HS-5 (cell line): ENCODE measurements at regions not wholly inside any gene's neighbourhood (a gene's known extent, or its start where the extent isn't known, plus 50 kb on each side); places are given as distances from the start of the nearest gene placed in this dataset.
"Not testable (repeated sequence)": the region's sequence is repeated elsewhere in the genome, so short reads cannot be mapped to it uniquely, and the experiment has no call there.

Experiments used
- DNase-seq: peaks from one replicate; pipeline ENCODE4 v3.0.0-alpha.2; 2012; ENCODE audit warnings: low read depth

DNA sequence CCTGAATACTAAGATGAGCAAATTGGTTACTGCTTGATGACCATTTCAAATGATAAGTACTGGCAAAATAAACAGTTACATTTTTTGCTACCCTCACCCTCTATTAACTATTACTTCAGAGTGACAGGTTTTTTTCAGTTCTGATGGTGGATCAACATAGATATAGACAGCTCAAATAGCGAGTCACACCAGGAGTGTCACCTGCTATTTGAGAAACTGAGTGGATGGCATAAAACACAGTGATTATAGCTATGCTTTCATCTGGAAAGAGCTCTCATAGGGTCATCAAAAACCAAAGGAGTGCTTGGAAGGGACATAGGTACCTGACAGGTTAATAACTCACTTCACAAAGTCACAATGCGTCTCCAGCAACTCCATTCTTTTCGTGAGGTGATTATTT, 244.5 kb upstream of the C9orf72 start:
- no peak for DNase-seq

DNA sequence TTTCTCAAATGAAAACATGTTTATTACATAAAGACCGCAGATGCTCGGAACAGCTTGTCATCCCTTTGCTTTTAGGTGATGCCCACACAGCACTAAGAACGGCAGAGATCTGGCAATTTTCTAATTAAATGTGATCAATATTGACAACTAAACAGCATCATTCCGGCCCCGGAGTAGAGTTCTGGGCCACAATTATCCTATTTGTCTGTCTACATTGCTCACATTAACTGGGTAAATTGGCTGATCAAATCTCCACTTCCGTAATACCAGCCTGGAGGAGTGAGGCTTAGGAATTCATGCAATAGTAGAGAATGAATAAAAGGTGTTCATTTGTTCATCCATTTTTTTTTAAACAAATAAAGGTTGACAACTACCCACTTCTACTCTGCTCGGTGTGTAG, 245.1 kb upstream of the C9orf72 start:
- DNase-seq = no peak

DNA sequence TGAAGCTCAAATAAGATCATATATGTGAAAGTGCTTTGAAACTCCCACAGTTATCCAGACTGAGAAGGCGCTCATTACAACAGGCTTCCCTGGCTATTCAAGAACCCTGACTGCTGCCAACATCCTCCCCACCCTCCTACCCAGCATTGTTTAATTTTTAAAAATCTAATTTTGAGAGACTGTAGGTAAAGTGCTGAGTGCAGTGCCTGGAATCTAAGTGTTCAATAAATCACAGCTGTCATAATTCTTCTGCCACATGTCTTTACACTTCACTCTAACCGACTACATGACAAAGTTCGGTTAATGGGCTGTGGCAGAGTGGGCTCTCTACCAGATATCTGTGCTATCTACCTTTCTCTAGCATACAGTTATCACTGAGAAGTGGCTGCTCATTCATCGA, 255.6 kb upstream of the C9orf72 start:
- DNase-seq = no peak

DNA sequence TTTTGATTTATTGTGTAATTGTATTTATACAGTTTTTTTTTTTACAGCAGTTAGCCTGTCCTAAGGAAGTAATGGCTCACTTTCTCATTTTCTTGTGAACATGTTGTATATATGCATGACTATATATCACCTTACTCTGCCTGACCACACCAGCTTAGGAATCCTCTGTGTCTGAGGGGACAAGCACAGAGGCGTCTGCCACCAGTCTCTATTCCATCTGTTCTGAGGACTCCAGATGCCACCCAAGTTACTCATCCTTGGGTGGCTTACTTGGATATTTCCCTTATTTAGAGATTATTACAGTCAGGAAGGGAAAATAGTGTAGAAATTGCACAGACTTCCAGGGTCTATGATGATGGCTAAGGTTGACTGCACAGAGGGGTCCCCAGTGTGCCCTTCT, 256.3 kb upstream of the C9orf72 start:
- no peak for DNase-seq

DNA sequence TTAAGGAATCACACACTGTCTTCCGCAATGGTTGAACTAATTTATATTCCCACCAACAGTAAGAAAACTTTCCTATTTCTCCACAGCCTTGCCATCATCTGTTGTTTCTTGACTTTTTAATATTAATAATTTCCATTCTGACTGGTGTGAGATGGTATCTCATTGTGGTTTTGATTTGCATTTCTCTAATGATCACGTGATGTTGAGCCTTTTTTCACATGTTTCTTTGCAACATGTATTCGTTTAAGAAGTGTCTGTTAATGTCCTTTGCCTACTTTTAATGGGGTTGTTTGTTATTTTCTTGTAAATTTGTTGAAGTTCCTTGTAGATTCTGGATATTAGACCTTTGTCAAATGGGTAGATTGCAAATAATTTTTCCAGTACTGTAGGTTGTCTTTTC, 258.8 kb upstream of the C9orf72 start:
- DNase-seq = not testable (repeated sequence)

DNA sequence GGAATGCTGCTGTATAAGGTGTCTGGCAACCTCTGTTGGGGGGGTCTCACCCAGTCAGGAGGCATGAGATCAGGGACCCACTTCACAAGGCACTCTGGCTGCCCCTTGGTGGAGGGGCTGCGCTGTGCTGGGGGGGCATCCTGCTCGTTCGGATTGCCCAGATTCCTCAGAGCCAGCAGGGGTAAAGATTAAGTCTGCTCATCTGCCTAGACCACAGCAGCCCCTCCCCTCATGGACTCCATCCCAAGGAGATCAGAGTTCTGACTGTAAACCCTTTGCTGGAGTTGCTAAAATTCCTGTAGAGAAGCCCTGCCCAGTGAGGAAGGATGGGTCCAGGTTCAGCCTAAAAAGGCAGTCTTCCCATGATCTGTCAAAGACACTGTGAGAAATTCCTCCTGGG, 262.0 kb upstream of the C9orf72 start:
- DNase-seq = no peak

DNA sequence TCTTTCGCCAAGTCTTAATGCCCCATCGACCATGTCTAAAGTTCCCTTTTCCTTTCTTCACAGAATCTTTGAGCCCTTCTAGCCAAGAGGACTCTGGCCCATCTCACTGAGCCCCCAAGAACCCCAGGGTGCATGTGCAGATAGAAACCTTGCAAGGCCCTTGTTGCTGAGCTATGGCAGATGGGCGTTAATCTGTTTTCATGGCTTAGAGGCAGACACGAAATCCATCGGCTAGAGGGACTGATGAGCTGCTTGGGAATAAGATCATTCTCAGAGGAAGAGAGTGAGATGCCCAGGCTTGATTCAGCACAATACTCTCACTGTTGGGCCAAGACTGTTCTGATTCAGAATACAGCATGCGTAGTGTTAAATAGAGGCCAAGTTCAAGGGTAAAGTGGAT, 262.5 kb upstream of the C9orf72 start:
- no peak for DNase-seq

DNA sequence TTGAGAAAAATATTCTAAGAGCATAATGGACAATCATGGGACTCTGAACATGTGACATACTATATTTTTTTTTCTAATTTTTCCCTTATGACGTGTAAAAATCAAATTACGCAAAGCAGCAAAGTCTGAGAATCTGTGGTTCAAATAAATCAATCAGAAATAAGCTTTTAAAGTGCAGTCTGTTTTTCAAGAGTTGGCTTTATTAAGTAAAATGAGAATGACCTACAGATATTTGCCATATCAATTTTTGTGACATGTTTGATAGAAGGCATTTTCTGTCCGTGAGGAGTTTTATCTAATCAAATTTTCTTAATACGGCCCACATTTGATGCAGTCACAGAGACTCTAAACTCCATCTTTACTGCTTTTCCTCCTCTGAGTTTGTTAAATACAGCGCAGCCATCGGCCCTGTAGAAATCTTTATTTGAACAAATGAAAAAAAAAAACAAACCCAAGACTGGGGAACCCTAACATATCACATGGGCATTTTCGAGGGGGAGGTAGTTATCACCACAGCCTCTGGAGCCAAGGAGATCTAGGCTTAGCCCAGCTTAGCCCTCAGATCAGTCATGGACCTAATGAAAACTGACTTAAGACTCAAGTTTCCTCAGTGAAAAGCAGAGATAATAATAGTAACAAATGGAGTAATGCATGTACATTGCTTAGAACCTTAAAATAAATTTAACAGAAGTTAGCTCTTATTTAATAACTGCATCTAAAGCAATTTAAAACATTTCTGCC, 263.6 kb upstream of the C9orf72 start:
- no peak for DNase-seq

DNA sequence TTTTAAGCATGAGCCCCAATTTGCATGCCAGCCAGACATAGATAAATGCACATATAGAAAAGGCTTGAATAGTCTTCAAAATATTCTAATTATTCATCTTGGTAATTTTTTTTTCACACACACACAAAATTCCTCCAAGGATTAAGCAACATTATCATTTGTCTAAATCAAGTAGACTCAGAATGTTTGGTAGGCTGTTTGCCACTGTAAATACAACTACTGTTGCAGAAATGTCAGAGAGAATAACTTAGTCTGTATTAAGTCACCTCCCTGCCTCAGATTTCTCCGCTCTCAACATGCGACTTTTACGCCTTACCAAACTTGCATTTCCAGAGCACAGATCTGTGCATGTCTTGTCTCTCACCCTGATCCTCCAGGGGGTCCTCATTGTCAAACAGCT, 265.6 kb upstream of the C9orf72 start:
- DNase-seq = no peak

DNA sequence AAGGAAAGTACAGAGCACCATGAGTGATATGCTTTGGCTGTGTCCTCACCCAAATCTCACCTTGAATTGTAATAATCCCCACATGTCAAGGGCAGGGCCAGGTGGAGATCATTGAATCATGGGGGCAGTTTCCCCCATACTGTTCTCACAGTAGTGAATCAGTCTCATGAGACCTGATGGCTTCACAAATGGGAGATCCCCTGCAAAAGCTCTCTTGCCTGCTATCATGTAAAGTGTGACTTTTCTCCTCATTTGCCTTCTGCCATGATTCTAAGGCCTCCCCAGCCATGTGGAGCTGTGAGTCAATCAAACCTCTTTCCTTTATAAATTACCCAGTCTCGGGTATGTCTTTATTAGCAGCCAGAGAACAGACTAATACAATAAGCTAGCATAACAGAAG, 266.5 kb upstream of the C9orf72 start:
- not testable (repeated sequence) for DNase-seq

DNA sequence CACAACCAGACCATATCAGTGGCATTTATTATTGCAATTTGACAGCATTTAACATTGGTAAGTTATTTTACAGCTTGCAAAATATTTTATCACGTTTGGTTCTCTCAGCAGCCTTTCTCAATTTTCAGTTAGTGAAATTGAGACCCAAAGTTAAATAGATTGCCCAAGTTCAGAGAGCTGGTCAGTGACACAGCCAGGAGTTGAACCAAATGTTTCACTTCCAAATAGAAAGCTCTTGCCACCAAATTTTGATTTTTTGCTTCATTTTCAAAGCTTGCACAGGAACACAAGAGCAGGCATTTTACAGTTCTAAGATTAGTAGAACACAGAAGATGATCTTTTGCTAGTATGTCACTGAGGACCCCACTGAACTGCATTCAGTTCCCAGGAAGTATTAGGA, 271.5 kb upstream of the C9orf72 start:
- no peak for DNase-seq

DNA sequence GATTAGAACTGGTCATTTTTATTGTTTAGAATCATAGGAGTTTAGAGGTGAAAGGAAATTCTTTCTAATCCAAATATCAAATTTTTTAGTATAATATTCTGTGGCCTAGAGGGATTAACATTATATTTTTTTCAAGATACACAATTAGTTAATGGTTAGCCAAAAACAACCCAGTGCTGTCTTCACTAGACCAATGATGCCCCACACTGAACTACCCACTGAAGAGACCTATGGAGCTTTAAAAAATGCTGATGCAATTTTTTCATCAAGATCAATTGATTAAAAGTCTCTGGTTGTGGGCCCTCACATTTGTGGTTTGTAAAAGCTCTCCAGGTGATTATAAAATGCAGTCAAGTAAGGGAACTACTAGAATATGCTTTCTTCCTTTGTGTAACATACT, 274.1 kb upstream of the C9orf72 start:
- DNase-seq = no peak

DNA sequence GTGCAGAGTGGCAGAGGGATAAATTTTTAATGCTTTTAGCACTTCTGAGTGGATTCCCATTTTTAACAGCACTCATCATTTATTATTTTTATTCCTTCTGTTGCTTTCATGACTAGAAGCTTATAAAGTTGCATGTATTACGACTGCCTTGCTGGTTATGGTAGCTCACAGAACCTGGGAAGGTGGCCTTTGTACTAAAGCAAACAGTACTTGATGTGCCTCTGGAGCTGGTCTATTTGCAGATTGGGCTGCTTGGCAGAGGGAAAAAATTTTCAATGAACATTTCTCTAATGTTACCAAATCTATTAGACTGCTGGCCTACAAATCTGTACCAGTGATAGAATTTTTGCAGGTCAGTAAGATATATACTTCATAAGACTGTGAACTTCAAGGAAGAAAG, 274.5 kb upstream of the C9orf72 start:
- no peak for DNase-seq

DNA sequence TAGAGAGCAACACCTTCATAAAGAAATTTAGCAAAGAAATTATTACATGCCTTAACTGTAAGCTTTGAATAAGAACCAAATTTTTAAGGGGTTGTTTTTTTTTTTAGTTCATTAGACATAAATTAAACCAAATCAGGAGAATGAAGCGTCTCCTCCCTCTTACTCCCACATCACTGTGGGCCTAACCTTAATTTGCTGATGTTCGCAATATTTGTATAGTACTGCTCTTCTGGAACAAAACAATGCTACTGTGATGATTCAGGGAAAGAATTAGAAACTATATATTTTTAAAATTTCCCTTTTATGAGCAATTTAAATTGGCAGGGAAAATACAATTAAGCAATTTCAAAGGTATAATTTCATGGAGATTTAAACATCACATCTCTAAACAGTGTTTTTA, 275.0 kb upstream of the C9orf72 start:
- no peak for DNase-seq

DNA sequence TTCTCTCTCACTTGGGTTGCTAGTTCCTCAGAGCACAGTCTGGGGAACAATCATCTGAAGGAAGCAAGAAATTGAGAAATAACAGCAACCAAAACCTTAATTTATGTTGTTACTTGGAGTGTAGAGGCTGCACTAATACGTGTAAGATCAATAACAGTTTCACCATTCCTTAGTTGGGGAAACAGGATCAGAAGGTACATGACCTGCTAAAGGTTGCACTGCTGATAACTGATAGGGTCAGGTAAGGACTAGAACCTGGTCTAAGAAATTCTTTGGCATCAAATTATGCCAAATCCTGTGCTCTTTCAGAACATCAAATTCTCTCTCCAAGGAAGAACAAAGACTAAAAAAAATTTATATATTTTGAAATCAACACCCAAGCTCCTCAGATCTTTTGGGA, 278.6 kb upstream of the C9orf72 start:
- no peak for DNase-seq

DNA sequence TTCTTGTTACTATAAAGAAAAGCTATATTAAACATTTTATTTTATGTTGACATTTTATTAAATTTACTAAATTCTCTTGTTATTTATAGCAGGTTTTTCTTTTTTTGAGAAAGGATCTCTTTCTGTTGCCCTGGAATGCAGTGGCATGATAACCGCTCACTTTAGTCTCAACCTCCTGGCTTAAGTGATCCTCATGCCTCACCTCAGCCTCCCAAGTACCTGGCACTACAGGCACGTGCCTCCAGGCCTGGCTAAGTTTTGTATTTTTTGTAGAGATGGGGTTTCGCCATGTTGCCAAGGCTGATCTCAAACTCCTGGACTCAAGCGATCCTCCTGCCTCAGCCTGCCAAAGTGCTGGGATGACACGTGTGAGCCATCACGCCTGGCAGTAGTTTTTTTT, 280.2 kb upstream of the C9orf72 start:
- DNase-seq = no peak

DNA sequence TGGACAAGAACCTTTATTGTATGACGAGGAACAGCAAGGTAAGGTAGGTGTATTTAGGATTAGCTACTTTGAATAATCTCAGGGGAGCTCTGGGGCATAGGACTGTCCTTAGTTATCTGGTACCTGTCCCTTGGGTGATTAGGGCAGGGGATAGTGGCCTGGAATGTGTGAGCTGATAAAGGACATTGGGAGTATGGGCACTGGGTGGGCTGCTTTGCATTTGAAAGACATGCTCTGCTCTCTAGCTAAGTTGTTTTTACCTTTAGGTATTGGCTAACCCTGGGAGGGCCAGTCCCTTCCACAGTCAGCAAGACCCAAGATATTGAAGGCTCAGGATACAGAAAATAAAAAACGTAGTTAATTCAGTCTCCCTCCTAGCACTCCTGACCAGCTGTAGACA, 282.8 kb upstream of the C9orf72 start:
- no peak for DNase-seq

DNA sequence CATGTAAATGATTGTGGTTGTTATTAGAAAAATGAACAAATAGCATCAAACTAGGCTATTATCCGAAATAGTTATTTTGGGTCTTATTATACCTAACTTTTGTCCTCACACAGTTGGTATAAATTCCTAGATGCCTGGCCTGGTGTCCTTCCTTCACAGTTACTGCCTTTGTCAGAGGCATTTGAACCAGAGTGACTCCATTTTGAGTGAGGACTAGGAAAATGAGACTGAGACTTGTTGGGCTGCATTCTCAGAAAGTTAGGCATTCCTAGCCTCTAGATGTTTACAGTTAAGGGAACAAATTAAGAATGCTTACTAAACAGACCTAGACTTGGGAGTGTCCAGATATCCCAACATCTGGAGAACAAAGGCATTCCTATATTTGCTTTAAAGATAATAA, 283.5 kb upstream of the C9orf72 start:
- no peak for DNase-seq

DNA sequence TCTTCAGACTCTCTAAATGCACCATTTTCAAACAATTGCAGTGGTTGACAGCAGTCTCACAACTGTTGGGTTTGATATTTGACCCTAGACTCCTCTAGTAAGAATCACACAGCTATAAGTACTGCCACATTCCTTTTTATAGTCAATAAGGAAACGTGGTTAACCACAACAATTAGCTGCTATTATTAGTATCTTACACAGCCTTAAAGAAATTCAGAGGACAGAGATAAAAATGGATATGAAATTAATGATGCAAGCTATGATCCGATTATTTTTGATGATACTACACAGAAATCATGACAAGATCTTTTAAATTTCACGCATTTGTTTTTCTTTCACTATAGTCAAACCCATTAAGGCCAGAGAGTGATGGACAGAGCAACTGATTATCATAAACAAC, 288.6 kb upstream of the C9orf72 start:
- peak; percentile 38 for DNase-seq

DNA sequence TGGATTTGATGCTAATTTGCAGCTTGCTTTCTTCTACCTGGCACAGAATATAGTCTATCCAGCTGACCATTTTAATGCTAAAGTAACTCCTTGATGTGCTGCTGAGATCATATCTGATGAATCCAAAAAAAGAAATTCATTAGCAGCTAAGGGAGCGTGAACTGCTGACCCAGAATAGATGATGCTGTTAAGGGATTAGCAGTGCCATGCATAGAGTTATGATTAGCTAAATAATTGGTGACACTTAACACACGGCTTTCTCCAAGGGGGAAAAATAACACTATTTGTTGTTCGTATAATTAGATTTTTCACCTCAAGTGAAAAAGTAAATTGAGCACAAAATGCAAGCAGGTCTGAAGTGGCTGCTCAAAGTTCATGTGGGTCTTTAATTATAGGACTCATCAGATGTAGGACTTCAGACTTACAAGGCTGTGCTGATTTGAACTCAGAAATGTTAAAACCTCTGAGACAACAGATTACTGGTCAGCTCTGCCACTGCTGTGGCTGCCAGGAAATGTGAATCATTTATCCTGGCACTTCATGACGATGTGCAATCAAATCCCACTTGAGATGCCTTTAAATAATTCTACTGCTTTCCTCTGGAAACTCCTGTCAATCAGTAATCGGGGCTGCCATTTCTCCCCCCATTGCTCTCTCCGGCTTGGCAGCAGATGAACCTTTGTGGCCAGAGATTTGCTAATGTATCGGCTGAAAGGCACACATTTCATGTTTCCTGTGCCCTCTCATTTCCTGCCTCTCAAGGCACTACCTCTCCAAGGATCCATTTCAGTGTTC, 291.6 kb upstream of the C9orf72 start:
- peak; percentile 68 for DNase-seq

DNA sequence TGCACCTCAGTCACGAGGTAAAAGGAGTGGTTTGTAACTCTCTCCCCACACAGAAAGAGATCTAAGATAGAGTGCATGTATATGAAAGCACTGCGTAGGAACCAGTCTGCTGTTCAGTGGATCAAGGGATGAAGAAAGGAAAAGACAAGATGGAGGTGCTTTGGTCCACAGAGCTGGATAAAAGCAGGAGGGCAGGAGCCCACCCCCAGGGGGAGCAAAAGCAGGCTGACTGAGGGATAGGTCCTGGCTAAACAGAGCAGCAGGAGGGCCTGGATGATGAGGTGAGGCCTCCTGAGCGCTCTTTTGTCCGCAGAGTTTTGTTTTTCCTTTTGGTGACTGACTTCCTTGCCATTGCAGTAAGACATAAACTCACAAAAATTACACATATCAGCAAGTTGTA, 293.5 kb upstream of the C9orf72 start:
- DNase-seq = no peak

DNA sequence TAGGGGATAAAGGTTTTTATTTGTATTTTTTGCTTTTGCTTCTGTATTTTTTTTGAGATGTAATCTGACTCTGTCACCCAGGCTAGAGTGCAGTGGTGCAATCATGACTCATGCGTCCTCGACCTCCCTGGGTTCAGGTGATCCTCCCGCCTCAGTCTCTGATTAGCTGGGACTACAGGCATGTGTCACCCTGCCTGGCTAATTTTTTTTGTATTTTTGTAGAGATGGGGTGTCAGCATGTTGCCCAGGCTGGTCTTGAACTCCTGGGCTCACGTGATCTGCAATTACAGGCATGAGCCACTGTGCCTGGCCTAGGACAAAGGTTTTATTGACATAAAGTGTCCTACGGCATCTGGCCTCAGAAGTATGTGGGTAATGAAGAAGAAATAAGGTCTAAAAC, 297.1 kb upstream of the C9orf72 start:
- no peak for DNase-seq

DNA sequence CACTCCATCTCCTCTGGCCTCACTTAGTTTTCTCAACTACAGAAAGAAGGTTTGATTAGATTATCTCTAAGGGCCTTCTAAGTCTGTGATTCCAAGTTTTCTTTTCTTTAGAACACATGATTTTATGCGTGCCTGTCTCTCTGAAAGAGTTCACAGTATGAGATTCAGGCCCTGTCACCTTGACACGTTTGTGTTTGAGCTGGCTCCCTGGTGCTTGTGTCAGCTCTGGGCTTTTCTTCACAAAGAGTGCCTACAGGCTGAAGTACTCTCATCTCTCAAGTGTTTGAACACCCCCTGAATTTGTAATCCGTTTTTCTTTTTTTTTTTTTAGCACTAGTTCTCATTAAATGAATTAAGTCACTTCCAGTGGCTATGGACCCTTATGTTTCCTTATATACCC, 306.9 kb upstream of the C9orf72 start:
- DNase-seq = no peak

DNA sequence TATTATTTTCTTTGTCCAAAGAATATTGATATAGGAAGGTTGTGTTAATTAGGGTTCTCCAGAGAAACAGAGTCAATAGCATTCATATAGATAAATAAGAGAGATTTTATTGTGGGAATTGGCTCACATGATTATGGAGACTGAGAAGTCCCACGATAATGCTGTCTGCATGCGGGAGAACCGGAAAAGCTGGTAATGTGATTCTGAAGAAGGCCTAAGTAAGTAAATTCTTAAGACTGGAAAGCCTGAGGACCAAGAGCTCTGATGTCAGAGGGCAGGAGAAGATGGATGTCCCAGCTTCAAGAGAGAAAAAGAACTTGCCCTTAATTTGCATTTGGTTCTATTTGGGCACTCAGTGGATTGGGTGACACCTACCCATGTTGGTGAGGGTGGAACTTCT, 307.4 kb upstream of the C9orf72 start:
- no peak for DNase-seq
